ENCODE measurements at regions not wholly inside any gene's neighbourhood (a gene's known extent, or its start where the extent isn't known, plus 50 kb on each side); places are given as distances from the start of the nearest gene placed in this dataset.

- WGBS = 92% methylated on average over 2 of the region's 2 CpGs
- H3K36me3 ChIP-seq (ENCODE audit: insufficient read depth) = no peaks in the 10 kb centered on the region
- no peak for DNase-seq (ENCODE audit: extremely low spot score)
- H3K4me1 ChIP-seq (ENCODE audit: insufficient read depth) = no peaks in the 10 kb centered on the region
- no peak overlapping the region for H3K27ac ChIP-seq (ENCODE audit: low read depth)
- no peak overlapping the region for H3K4me3 ChIP-seq (ENCODE audit: low read depth, low read length)
Measured at GRCh38 chr2:107405261-107405660, 421.4 kb upstream of the RGPD4 start.

GRCh38 chr2:107407017-107407416 lies 419.7 kb upstream of the RGPD4 start:
- Histone ChIP-seq H3K36me3 (ENCODE audit: insufficient read depth) (no peaks in the 10 kb centered on the region), H3K4me3 (ENCODE audit: low read depth, low read length) (no peak overlapping the region), H3K4me1 (ENCODE audit: insufficient read depth) (no peaks in the 10 kb centered on the region), H3K27ac (ENCODE audit: low read depth) (no peak overlapping the region)
- DNase-seq (ENCODE audit: extremely low spot score) = no peak
- WGBS = 38% methylated on average over 3 of the region's 3 CpGs

GRCh38 chr2:107407974-107408373 lies 418.7 kb upstream of the RGPD4 start:
- no peak for DNase-seq (ENCODE audit: extremely low spot score)
- Histone ChIP-seq H3K27ac (ENCODE audit: low read depth) (no peak overlapping the region), H3K4me1 (ENCODE audit: insufficient read depth) (no peaks in the 10 kb centered on the region), H3K36me3 (ENCODE audit: insufficient read depth) (no peaks in the 10 kb centered on the region), H3K4me3 (ENCODE audit: low read depth, low read length) (no peak overlapping the region)
- WGBS = 60% methylated on average over 2 of the region's 2 CpGs

GRCh38 chr2:107411267-107411666 lies 415.4 kb upstream of the RGPD4 start:
- Histone ChIP-seq H3K4me3 (ENCODE audit: low read depth, low read length) (no peak overlapping the region), H3K4me1 (ENCODE audit: insufficient read depth) (no peaks in the 10 kb centered on the region), H3K27ac (ENCODE audit: low read depth) (no peak overlapping the region), H3K36me3 (ENCODE audit: insufficient read depth) (no peaks in the 10 kb centered on the region)
- 75% methylated on average over 2 of the region's 2 CpGs for WGBS
- DNase-seq (ENCODE audit: extremely low spot score) = no peak

GRCh38 chr2:107412209-107412904 lies 414.3 kb upstream of the RGPD4 start:
- Histone ChIP-seq H3K27ac (ENCODE audit: low read depth) (no peak overlapping the region), H3K36me3 (ENCODE audit: insufficient read depth) (no peaks in the 10 kb centered on the region), H3K4me1 (ENCODE audit: insufficient read depth) (no peaks in the 10 kb centered on the region), H3K4me3 (ENCODE audit: low read depth, low read length) (no peak overlapping the region)
- 72% methylated on average over 6 of the region's 6 CpGs for WGBS
- DNase-seq (ENCODE audit: extremely low spot score) = no peak

GRCh38 chr2:107412981-107413380 lies 413.7 kb upstream of the RGPD4 start:
- WGBS = 87% methylated on average over 2 of the region's 2 CpGs
- H3K4me1 ChIP-seq (ENCODE audit: insufficient read depth) = no peaks in the 10 kb centered on the region
- H3K27ac ChIP-seq (ENCODE audit: low read depth) = no peak overlapping the region
- DNase-seq (ENCODE audit: extremely low spot score) = no peak
- no peaks in the 10 kb centered on the region for H3K36me3 ChIP-seq (ENCODE audit: insufficient read depth)
- no peak overlapping the region for H3K4me3 ChIP-seq (ENCODE audit: low read depth, low read length)

- WGBS = 92% methylated on average over 4 of the region's 4 CpGs
- DNase-seq (ENCODE audit: extremely low spot score) = no peak
- Histone ChIP-seq H3K4me3 (ENCODE audit: low read depth, low read length) (no peak overlapping the region), H3K27ac (ENCODE audit: low read depth) (no peak overlapping the region), H3K36me3 (ENCODE audit: insufficient read depth) (no peaks in the 10 kb centered on the region), H3K4me1 (ENCODE audit: insufficient read depth) (no peaks in the 10 kb centered on the region)
Measured at GRCh38 chr2:107414376-107414775, 412.3 kb upstream of the RGPD4 start.

GRCh38 chr2:107418708-107419107 lies 408.0 kb upstream of the RGPD4 start:
- Histone ChIP-seq H3K36me3 (ENCODE audit: insufficient read depth) (no peaks in the 10 kb centered on the region), H3K27ac (ENCODE audit: low read depth) (no peak overlapping the region), H3K4me1 (ENCODE audit: insufficient read depth) (no peaks in the 10 kb centered on the region), H3K4me3 (ENCODE audit: low read depth, low read length) (no peak overlapping the region)
- WGBS = 13% methylated on average over 3 of the region's 3 CpGs
- no peak for DNase-seq (ENCODE audit: extremely low spot score)

- DNase-seq (ENCODE audit: extremely low spot score) = no peak
- Histone ChIP-seq H3K36me3 (ENCODE audit: insufficient read depth) (no peaks in the 10 kb centered on the region), H3K4me3 (ENCODE audit: low read depth, low read length) (no peak overlapping the region), H3K4me1 (ENCODE audit: insufficient read depth) (no peaks in the 10 kb centered on the region), H3K27ac (ENCODE audit: low read depth) (no peak overlapping the region)
- 92% methylated on average over 1 of the region's 1 CpG for WGBS
Measured at GRCh38 chr2:107419191-107419590, 407.5 kb upstream of the RGPD4 start.

- DNase-seq (ENCODE audit: extremely low spot score) = no peak
- Histone ChIP-seq H3K36me3 (ENCODE audit: insufficient read depth) (no peaks in the 10 kb centered on the region), H3K27ac (ENCODE audit: low read depth) (no peak overlapping the region), H3K4me1 (ENCODE audit: insufficient read depth) (no peaks in the 10 kb centered on the region), H3K4me3 (ENCODE audit: low read depth, low read length) (no peak overlapping the region)
- WGBS = 93% methylated on average over 3 of the region's 3 CpGs
Measured at GRCh38 chr2:107428781-107429180, 397.9 kb upstream of the RGPD4 start.

- DNase-seq (ENCODE audit: extremely low spot score) = no peak
- no peak overlapping the region for H3K4me3 ChIP-seq (ENCODE audit: low read depth, low read length)
- 91% methylated on average over 1 of the region's 1 CpG for WGBS
- H3K4me1 ChIP-seq (ENCODE audit: insufficient read depth) = no peaks in the 10 kb centered on the region
- H3K36me3 ChIP-seq (ENCODE audit: insufficient read depth) = no peaks in the 10 kb centered on the region
- no peak overlapping the region for H3K27ac ChIP-seq (ENCODE audit: low read depth)
Measured at GRCh38 chr2:107430006-107430405, 396.7 kb upstream of the RGPD4 start.

- no peaks in the 10 kb centered on the region for H3K4me1 ChIP-seq (ENCODE audit: insufficient read depth)
- H3K4me3 ChIP-seq (ENCODE audit: low read depth, low read length) = no peak overlapping the region
- no peaks in the 10 kb centered on the region for H3K36me3 ChIP-seq (ENCODE audit: insufficient read depth)
- H3K27ac ChIP-seq (ENCODE audit: low read depth) = no peak overlapping the region
- WGBS = 84% methylated on average over 10 of the region's 10 CpGs
- DNase-seq (ENCODE audit: extremely low spot score) = no peak
Measured at GRCh38 chr2:107430596-107431266, 396.0 kb upstream of the RGPD4 start.

GRCh38 chr2:107436281-107436680 lies 390.4 kb upstream of the RGPD4 start:
- Histone ChIP-seq H3K4me1 (ENCODE audit: insufficient read depth) (no peaks in the 10 kb centered on the region), H3K4me3 (ENCODE audit: low read depth, low read length) (no peak overlapping the region), H3K27ac (ENCODE audit: low read depth) (no peak overlapping the region), H3K36me3 (ENCODE audit: insufficient read depth) (no peaks in the 10 kb centered on the region)
- DNase-seq (ENCODE audit: extremely low spot score) = no peak

GRCh38 chr2:107437265-107437664 lies 389.4 kb upstream of the RGPD4 start:
- H3K36me3 ChIP-seq (ENCODE audit: insufficient read depth) = no peaks in the 10 kb centered on the region
- H3K27ac ChIP-seq (ENCODE audit: low read depth) = no peak overlapping the region
- H3K4me1 ChIP-seq (ENCODE audit: insufficient read depth) = no peaks in the 10 kb centered on the region
- H3K4me3 ChIP-seq (ENCODE audit: low read depth, low read length) = no peak overlapping the region
- DNase-seq (ENCODE audit: extremely low spot score) = no peak

Data from urinary bladder (tissue), 3 donors.